GM12873 (cell line): ENCODE measurements at regions not wholly inside any gene's neighbourhood (a gene's known extent, or its start where the extent isn't known, plus 50 kb on each side); places are given as distances from the start of the nearest gene placed in this dataset.

Experiments
- TF ChIP-seq, protein P1 (sequence below): IDR thresholded peaks from 2 replicates; pipeline ENCODE4 v1.5.1; 2012; ENCODE audit warnings: low read depth, mild to moderate bottlenecking, moderate library complexity, low read length, control low read depth; ENCODE audit not compliant: insufficient read depth; ENCODE audit errors: missing control alignments

- TF ChIP-seq, protein P1, sequence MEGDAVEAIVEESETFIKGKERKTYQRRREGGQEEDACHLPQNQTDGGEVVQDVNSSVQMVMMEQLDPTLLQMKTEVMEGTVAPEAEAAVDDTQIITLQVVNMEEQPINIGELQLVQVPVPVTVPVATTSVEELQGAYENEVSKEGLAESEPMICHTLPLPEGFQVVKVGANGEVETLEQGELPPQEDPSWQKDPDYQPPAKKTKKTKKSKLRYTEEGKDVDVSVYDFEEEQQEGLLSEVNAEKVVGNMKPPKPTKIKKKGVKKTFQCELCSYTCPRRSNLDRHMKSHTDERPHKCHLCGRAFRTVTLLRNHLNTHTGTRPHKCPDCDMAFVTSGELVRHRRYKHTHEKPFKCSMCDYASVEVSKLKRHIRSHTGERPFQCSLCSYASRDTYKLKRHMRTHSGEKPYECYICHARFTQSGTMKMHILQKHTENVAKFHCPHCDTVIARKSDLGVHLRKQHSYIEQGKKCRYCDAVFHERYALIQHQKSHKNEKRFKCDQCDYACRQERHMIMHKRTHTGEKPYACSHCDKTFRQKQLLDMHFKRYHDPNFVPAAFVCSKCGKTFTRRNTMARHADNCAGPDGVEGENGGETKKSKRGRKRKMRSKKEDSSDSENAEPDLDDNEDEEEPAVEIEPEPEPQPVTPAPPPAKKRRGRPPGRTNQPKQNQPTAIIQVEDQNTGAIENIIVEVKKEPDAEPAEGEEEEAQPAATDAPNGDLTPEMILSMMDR = no peak
Measured at GRCh38 chr6:94049001-94049400, 629.6 kb upstream of the EPHA7 start.

DNA sequence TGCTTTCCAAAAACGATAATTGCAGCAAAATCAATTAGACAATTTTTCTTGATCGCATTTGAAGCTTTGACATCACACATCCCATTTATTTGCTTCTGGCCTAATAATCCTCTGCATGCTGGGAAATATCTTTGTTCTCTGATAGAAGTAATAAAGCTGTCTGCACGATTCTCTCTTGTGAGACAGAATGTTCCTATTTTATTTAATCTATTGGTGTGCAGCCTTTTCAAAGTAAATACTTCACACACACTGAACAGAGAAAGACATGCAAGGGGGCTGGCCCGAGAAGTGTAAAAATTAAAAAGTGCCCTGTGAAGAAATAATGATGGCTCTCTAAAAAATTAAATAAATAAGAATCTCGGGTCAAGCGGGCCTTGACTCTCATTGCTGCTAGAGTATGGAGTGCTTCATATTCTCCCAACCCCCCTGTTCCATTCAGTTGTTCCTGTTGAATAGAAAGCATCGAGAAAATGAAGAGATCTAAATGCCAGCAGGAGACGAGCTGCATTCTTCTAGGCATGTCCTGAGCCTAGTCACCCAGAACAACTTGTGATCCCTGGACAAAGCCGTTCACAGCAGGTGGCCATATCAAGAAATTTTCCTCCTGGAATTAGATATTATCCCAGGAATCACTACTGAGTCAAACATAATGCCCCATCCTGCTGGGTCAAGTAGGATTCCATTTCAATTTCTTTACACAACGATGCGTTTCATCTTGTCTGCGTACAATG is 625.9 kb upstream of the EPHA7 start:
- TF ChIP-seq, protein P1 = no peak

- TF ChIP-seq, protein P1 = no peak
Measured at GRCh38 chr6:94041945-94042709, 622.8 kb upstream of the EPHA7 start.

- TF ChIP-seq, protein P1 = no peak
Measured at GRCh38 chr6:94036024-94036423, 616.7 kb upstream of the EPHA7 start.

DNA sequence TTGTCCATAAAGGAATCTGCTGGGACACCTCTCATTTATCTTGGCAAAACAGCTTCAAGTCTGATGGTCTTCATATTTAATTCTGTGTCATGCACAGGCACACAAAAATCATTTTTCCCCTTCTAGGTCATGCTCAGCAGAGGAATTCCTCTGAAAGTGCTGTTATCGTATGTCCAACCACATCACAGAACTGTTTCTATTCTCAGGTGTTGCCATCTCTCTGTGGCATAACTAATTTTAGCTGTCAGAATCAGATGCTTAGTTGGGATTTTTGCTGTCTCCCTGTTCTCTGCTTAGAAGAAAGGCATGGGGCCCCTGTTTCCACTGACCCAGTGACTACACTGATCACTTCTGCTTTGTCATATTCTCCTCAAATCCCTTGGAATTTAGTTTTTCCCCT is 608.0 kb upstream of the EPHA7 start:
- TF ChIP-seq, protein P1 = no peak

DNA sequence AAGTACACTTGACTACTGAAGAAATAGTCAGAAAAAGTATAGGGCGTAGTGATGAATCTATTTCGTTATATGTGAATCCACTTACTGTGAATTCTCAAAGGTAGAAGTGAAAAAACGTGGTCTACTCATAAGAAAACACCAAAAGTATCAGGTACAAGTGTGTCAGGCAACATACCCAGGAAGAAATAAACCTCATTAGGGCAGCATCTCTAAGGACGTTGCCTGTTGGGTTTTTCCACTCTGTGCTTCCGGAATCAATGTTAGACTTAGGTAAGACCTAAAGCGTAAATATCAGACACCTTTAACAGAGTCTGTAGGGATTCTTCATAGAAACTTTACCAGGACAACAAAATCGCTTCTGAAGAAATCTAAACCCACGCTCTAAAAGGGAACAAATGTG is 607.2 kb upstream of the EPHA7 start:
- TF ChIP-seq, protein P1 = no peak

GRCh38 chr6:94005835-94006234 is 586.5 kb upstream of the EPHA7 start:
- TF ChIP-seq, protein P1 = no peak
